NT2/D1 (cell line): ENCODE measurements at regions not wholly inside any gene's neighbourhood (a gene's known extent, or its start where the extent isn't known, plus 50 kb on each side); places are given as distances from the start of the nearest gene placed in this dataset.

ENCODE experiments used
- DNase-seq: peaks from one replicate; pipeline ENCODE4 v3.0.0-alpha.2; 2011; ENCODE audit warnings: low read depth, low spot score
- H3K27me3 ChIP-seq: 2 replicates; pipeline ENCODE4 v1.6.0; 2011; ENCODE audit warnings: mild to moderate bottlenecking; ENCODE audit not compliant: insufficient read length, insufficient read depth
- H3K36me3 ChIP-seq: 2 replicates; pipeline ENCODE4 v1.6.1; 2011; ENCODE audit warnings: mild to moderate bottlenecking, low read length, mixed read lengths; ENCODE audit not compliant: insufficient read depth, insufficient read length
- H3K4me1 ChIP-seq: 2 replicates; pipeline ENCODE4 v1.5.1; 2011; ENCODE audit not compliant: insufficient read depth, insufficient read length
- H3K4me3 ChIP-seq: 2 replicates; pipeline ENCODE4 v1.5.1; 2011; ENCODE audit warnings: low read depth; ENCODE audit not compliant: insufficient read length
- H3K9ac ChIP-seq: 2 replicates; pipeline ENCODE4 v1.6.0; 2011; ENCODE audit warnings: low read depth; ENCODE audit not compliant: insufficient read length
- H3K9me3 ChIP-seq: 2 replicates; pipeline ENCODE4 v1.5.1; 2011; ENCODE audit warnings: mild to moderate bottlenecking, low read length; ENCODE audit not compliant: insufficient read depth
- SUZ12 ChIP-seq: IDR thresholded peaks from 2 replicates; pipeline ENCODE4 v1.6.1; 2011; ENCODE audit not compliant: insufficient read length, insufficient read depth; ENCODE audit errors: extremely low read depth
- YY1 ChIP-seq: IDR thresholded peaks from 2 replicates; pipeline ENCODE4 v1.6.1; 2011; ENCODE audit not compliant: insufficient read length, insufficient read depth
- ZNF274 ChIP-seq: IDR thresholded peaks from 2 replicates; pipeline ENCODE4 v1.6.1; 2011; ENCODE audit warnings: mild to moderate bottlenecking, low read depth, low read length

DNA sequence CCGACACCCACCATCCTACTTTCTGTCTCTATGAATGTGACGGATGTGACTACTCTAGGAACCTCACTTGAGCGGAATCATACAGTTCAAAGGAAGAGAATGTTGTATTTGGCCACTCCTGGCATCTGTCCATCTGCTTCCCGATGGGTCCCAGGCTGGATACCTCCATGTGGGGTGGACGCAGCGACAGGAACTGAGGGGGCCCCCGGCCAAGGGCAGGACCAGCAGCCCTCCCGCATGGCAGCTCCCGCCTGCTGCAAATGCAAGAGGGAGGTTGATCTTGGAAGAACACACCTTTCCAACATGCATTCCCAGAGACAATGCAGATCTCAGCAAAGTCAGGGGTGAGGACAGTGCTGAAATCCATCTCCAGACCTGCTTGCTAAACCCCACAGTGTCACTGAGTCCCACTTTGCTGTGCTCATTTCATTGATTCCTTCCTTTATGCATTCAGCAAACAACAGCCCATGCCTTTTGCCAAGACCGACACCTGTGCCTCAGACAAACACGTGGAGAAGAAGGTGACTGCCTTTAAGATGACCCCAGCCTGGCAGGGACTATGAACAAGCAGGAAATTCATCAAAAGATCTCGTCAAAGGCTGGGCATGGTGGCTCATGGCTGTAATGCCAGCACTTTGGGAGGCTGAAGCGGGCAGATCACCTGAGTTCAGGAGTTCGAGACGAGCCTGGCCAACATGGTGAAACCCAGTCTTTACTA, 246.2 kb downstream of the CTTN start:
- H3K9ac ChIP-seq: no peak overlapping the region
- no peaks in the 10 kb centered on the region for H3K9me3 ChIP-seq
- no peak for DNase-seq
- no peaks in the 10 kb centered on the region for H3K27me3 ChIP-seq
- no peaks in the 10 kb centered on the region for H3K36me3 ChIP-seq
- H3K4me1 ChIP-seq: peaks cover 10% of the 10 kb centered on the region
- H3K4me3 ChIP-seq: no peak overlapping the region
- no peak for TF ChIP-seq SUZ12
- no peak for TF ChIP-seq ZNF274
- TF ChIP-seq YY1: no peak

DNA sequence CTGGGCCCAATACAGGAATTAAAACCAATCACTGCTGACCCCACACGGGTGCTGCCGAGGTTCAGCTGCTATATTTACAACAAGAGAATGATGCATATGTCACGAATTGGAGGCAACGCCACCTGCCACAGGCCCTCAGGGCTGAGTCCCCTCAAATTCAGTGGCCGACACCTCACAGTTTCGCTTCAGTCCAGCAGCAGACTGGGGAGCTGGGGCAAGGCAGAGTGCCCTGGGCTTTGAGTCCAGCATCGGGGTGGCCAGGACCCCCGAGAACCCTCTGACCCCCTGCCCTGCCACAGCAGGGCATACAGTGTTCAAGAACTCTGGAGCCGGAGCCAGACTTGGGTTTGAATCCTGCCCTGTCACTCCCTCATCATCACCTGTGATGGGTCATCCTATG, 247.2 kb downstream of the CTTN start:
- no peak for DNase-seq
- Histone ChIP-seq H3K4me3 (no peak overlapping the region), H3K4me1 (peaks cover 10% of the 10 kb centered on the region), H3K36me3 (no peaks in the 10 kb centered on the region), H3K9me3 (no peaks in the 10 kb centered on the region), H3K9ac (no peak overlapping the region), H3K27me3 (no peaks in the 10 kb centered on the region)
- no peak for TF ChIP-seq ZNF274
- TF ChIP-seq YY1: no peak
- no peak for TF ChIP-seq SUZ12

DNA sequence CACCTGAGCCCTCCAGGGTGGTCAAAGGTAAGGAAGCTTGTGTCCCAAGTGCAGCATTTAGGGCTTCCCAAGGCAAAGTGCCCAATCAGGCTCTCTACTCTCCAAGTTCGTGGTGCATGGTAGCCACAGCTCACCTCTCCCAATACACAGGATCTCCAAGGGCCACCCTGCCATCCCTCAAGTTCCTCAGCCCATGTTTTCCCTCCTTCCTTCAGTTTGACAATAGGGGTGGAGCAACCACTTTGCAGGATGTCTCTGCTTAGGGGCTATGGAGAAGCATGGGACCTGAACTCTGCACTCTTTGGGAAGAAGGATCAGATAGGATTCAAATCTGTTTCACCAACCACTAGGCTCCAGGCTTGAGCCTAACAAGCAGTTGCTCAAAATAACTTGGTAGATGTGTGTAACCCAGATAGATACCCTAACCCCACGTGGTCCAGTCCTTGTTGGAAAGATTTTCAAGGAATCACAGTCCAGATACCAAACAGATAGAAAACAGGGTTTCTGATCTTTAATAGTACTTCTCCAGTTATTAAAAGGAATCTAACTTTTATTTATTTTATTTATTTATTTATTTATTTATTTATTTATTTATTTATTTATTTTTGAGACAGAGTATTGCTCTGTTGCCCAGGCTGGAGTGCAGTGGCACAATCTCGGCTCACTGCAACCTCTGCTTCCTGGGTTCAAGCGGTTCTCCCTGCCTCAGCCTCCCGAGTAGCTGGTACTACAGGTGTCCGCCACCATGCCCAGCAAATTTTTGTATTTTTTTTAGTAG, 248.1 kb downstream of the CTTN start:
- H3K4me3 ChIP-seq: no peak overlapping the region
- no peaks in the 10 kb centered on the region for H3K9me3 ChIP-seq
- no peaks in the 10 kb centered on the region for H3K27me3 ChIP-seq
- DNase-seq: no peak
- H3K4me1 ChIP-seq: peaks cover 7% of the 10 kb centered on the region
- no peak overlapping the region for H3K9ac ChIP-seq
- TF ChIP-seq ZNF274 (no peak), SUZ12 (no peak), YY1 (no peak)
- H3K36me3 ChIP-seq: no peaks in the 10 kb centered on the region

DNA sequence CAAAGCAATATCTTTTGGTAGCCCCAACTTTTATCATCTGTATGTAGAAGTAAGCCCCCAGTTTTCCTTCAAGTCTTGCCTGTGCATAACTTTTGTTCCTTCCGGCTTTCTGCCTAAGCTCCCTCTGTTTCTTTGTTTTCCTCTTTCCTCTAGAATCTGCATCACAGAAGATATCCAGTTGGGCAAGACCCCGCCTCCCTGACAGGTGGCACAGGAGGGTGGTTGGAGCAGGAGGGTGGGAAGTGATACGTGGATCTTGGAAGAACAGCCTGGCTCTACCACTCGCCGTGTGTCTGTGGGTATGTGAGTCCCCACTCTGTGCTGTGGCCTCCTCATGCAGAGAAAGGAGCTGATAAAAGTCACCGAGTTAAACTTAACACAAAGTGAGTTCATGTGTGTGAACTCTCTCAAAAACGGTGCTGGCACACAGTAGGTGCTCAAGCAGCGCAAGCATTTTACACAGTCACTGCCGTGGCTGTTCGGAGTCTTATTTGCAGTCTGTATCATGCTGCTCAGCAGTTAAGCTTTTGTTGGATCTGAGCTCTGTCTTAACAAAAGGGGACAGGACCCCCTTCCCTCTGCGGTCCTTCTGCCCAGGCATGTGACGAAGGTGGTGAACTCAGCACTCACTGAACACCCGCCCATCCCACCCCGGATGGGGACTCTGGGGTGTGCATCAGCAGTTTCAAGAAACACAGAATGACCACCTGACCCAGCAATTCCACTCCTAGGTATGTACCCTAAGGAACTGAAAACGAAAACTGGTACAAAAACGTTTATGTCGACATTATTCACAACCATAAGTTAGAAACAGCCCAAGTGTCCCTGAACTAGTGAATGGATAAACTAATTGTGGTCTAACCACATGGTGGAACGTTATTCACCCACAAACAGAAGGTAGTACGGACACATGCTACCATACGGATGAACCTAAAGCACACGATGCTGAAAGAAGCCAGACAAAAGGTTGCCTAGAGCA, 249.1 kb downstream of the CTTN start:
- H3K9ac ChIP-seq: no peak overlapping the region
- H3K9me3 ChIP-seq: no peaks in the 10 kb centered on the region
- H3K27me3 ChIP-seq: no peaks in the 10 kb centered on the region
- DNase-seq: peak; percentile 58
- no peak overlapping the region for H3K4me3 ChIP-seq
- H3K4me1 ChIP-seq: peaks cover 4% of the 10 kb centered on the region
- TF ChIP-seq SUZ12 (no peak), ZNF274 (no peak), YY1 (no peak)
- H3K36me3 ChIP-seq: no peaks in the 10 kb centered on the region

DNA sequence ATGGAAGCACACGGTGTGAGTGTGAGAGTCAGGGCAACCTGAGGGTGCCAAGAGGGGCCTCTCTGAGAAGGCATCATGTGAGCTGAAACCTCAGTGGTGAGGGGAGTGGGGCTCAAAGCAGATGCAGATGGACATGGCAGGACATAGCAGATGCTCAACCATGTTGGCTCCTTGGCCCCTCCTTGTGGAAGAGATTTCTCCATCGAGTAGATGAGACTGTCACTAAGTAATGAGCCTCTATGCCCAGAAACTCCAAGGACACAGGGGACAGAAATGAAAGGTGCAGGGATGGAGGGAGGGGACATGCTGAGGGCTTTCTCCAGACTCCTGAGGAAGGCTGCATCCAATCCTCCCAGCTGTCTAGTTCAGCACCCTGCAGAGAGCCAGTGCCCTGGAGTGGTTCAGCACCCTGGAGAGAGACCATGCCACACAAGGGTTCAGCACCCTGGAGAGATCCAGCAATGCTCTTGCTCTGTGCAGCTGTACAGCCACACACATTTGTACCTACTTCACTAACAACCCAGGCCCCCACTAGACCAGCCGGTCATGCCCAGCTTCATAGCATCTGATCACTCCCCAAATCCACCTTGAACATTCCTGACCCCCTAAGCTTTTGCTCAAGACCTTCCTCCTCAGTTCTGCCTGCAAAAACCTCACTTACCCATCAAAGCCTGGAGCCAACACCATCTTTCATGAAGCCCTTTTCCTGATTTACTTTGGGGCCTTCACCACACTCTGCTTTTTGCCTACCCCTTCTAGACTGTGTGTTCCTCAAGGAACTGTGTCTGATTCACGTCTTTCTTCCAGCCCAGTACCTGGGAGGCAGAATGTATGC, 252.0 kb downstream of the CTTN start:
- Histone ChIP-seq H3K9me3 (no peaks in the 10 kb centered on the region), H3K36me3 (no peaks in the 10 kb centered on the region), H3K4me1 (peaks cover 4% of the 10 kb centered on the region), H3K27me3 (no peaks in the 10 kb centered on the region), H3K4me3 (no peak overlapping the region), H3K9ac (no peak overlapping the region)
- no peak for TF ChIP-seq YY1
- TF ChIP-seq ZNF274: no peak
- no peak for TF ChIP-seq SUZ12
- DNase-seq: peak; percentile 82

DNA sequence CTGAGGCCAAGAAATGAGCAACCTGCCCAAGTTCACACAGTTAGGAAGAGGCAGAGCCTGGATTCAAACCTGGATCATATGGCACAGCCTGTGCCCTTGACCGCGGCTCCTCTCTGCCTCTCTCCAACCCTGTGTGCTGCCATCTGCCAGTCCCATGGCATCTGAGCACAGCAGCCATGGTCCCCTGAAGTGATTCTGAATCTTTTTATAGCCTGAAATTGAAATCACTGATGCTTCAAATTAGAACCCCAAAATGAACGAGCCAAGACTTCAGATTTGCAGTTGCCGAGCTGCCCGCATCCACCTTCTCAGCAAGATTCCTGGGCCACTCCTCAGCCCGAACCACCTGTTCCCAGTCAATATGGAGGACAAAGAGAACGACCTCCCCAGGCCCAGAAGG, 252.7 kb downstream of the CTTN start:
- peaks cover 4% of the 10 kb centered on the region for H3K4me1 ChIP-seq
- H3K9me3 ChIP-seq: no peaks in the 10 kb centered on the region
- H3K36me3 ChIP-seq: no peaks in the 10 kb centered on the region
- no peak overlapping the region for H3K4me3 ChIP-seq
- no peak for DNase-seq
- no peak overlapping the region for H3K9ac ChIP-seq
- TF ChIP-seq YY1: no peak
- TF ChIP-seq SUZ12: no peak
- no peaks in the 10 kb centered on the region for H3K27me3 ChIP-seq
